Vagina (tissue), 2 donors: ENCODE measurements at regions not wholly inside any gene's neighbourhood (a gene's known extent, or its start where the extent isn't known, plus 50 kb on each side); places are given as distances from the start of the nearest gene placed in this dataset.

Source experiments
- POLR2A ChIP-seq, 2 donors: fragments of 450-650 bp; IDR thresholded peaks; one replicate each; pipeline ENCODE4 v1.6.1; 2017; ENCODE audit warnings: antibody characterized with exemption in 2 of 2, mild to moderate bottlenecking in 2 of 2, moderate library complexity in 2 of 2
- POLR2AphosphoS5 ChIP-seq, 2 donors: sonication (generic); formaldehyde crosslinking; IDR thresholded peaks; one replicate each; pipeline ENCODE4 v1.9.0; 2017; ENCODE audit warnings: antibody characterized with exemption in 2 of 2, mild to moderate bottlenecking in 2 of 2, low read depth in 1 of 2; ENCODE audit not compliant: insufficient read depth in 1 of 2
- TF ChIP-seq, protein P1 (sequence below), 3 experiments: fragments of 450-650 bp in 2 of 3; fragments of 200-600 bp in 1 of 3; sonication (generic) in 1 of 3; IDR thresholded peaks; one replicate each; pipeline ENCODE4 v1.5.1; 2017 to 2019; ENCODE audit warnings: antibody characterized with exemption in 3 of 3, mild to moderate bottlenecking in 2 of 3, moderate library complexity in 2 of 3

DNA sequence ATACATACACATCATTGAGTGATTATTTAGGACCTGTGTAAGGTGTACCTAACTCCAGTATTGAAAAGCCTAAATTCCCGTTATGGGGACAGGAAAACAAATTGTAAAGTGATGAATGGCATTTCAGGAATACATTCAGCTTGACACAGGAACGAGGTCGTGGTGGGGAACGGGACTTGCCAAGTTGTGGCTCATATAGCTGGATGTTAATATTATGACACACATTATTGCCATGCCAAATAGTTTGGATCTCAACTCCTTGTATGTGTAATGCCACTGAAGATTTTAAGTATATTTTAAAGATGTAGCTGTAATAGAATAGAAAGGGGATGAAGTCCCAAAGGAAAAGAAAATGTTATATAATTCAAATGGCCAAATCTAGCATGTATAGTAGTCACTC lies 227.2 kb upstream of the GOLIM4 start:
- TF ChIP-seq POLR2AphosphoS5 (IDR thresholded peaks at IDR 0.05; ENCODE audit: insufficient read depth in 1 of 2, low read depth in 1 of 2), result no peak
- TF ChIP-seq, protein P1, sequence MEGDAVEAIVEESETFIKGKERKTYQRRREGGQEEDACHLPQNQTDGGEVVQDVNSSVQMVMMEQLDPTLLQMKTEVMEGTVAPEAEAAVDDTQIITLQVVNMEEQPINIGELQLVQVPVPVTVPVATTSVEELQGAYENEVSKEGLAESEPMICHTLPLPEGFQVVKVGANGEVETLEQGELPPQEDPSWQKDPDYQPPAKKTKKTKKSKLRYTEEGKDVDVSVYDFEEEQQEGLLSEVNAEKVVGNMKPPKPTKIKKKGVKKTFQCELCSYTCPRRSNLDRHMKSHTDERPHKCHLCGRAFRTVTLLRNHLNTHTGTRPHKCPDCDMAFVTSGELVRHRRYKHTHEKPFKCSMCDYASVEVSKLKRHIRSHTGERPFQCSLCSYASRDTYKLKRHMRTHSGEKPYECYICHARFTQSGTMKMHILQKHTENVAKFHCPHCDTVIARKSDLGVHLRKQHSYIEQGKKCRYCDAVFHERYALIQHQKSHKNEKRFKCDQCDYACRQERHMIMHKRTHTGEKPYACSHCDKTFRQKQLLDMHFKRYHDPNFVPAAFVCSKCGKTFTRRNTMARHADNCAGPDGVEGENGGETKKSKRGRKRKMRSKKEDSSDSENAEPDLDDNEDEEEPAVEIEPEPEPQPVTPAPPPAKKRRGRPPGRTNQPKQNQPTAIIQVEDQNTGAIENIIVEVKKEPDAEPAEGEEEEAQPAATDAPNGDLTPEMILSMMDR (IDR thresholded peaks at IDR 0.05), result no peak
- no peak for TF ChIP-seq POLR2A (IDR thresholded peaks at IDR 0.05)
